Large intestine (tissue), 3 donors: ENCODE measurements at regions not wholly inside any gene's neighbourhood (a gene's known extent, or its start where the extent isn't known, plus 50 kb on each side); places are given as distances from the start of the nearest gene placed in this dataset.
"Not testable (repeated sequence)": the region's sequence is repeated elsewhere in the genome, so short reads cannot be mapped to it uniquely, and the experiment has no call there.

Source experiments
- DNase-seq, 2 donors: peaks; one replicate each; pipeline versions ENCODE4 v3.0.0 to v3.0.0-alpha.2; 2013
- H3K27ac ChIP-seq: one replicate; pipeline ENCODE4 v1.5.1; 2013; ENCODE audit warnings: low read length
- H3K27me3 ChIP-seq: 2 replicates; pipeline ENCODE4 v1.6.1; 2013; ENCODE audit warnings: low read length; ENCODE audit not compliant: control insufficient read depth, insufficient read depth
- H3K36me3 ChIP-seq: 2 replicates; pipeline ENCODE4 v1.6.1; 2013; ENCODE audit warnings: low read length; ENCODE audit not compliant: control insufficient read depth, insufficient read depth
- H3K4me1 ChIP-seq: one replicate; pipeline ENCODE4 v1.6.1; 2013; ENCODE audit warnings: low read length; ENCODE audit not compliant: control insufficient read depth, insufficient read depth
- H3K4me3 ChIP-seq: one replicate; pipeline ENCODE4 v1.5.1; 2013; ENCODE audit warnings: low read length
- H3K9me3 ChIP-seq: one replicate; pipeline ENCODE4 v1.6.1; 2013; ENCODE audit warnings: mild to moderate bottlenecking, low read depth, low read length, moderate library complexity; ENCODE audit not compliant: control insufficient read depth
- WGBS: methylation state at CpG from one replicate; pipeline ENCODE4 v1.1.5; 2013; ENCODE audit warnings: low lambda C conversion rate; ENCODE audit not compliant: insufficient coverage; 5-methylcytosine and 5-hydroxymethylcytosine counted together

- H3K4me3 ChIP-seq, H3K27ac ChIP-seq, H3K4me1 ChIP-seq, H3K36me3 ChIP-seq, H3K9me3 ChIP-seq, DNase-seq: not testable (repeated sequence)
- peaks cover 33% of the 10 kb centered on the region for H3K27me3 ChIP-seq
- no CpG with 5 or more reads among the region's 4 CpGs for WGBS
Observed at GRCh38 chr15:70373439-70373838, 275.7 kb upstream of the TLE3 start.

- not testable (repeated sequence) for H3K9me3 ChIP-seq, DNase-seq, H3K27ac ChIP-seq, H3K4me1 ChIP-seq, H3K27me3 ChIP-seq, H3K4me3 ChIP-seq, H3K36me3 ChIP-seq
- WGBS = no CpG with 5 or more reads among the region's 14 CpGs
Observed at GRCh38 chr15:70367913-70368705, 270.4 kb upstream of the TLE3 start.

- WGBS = no CpG with 5 or more reads among the region's 4 CpGs
- H3K27ac ChIP-seq, H3K36me3 ChIP-seq, H3K27me3 ChIP-seq, H3K9me3 ChIP-seq, DNase-seq, H3K4me3 ChIP-seq, H3K4me1 ChIP-seq: not testable (repeated sequence)
Observed at GRCh38 chr15:70364023-70364422, 266.3 kb upstream of the TLE3 start.

GRCh38 chr15:70362886-70363285 lies 265.2 kb upstream of the TLE3 start:
- Histone ChIP-seq H3K4me1 (no peaks in the 10 kb centered on the region), H3K4me3 (no peak overlapping the region), H3K27me3 (peaks cover 1% of the 10 kb centered on the region), H3K9me3 (no peaks in the 10 kb centered on the region), H3K36me3 (no peaks in the 10 kb centered on the region), H3K27ac (no peak overlapping the region)
- DNase-seq = peak in 1 of 2 donors; percentile 27
- no CpG with 5 or more reads among the region's 6 CpGs for WGBS

- no peak overlapping the region for H3K4me3 ChIP-seq
- no CpG with 5 or more reads among the region's 3 CpGs for WGBS
- H3K27me3 ChIP-seq = no peaks in the 10 kb centered on the region
- no peaks in the 10 kb centered on the region for H3K36me3 ChIP-seq
- no peak for DNase-seq
- no peaks in the 10 kb centered on the region for H3K9me3 ChIP-seq
- no peaks in the 10 kb centered on the region for H3K4me1 ChIP-seq
- H3K27ac ChIP-seq = no peak overlapping the region
Observed at GRCh38 chr15:70362350-70362749, 264.6 kb upstream of the TLE3 start.

GRCh38 chr15:70361891-70362290 lies 264.2 kb upstream of the TLE3 start:
- Histone ChIP-seq H3K27ac (no peak overlapping the region), H3K9me3 (no peaks in the 10 kb centered on the region), H3K4me3 (no peak overlapping the region), H3K4me1 (no peaks in the 10 kb centered on the region), H3K27me3 (no peaks in the 10 kb centered on the region), H3K36me3 (no peaks in the 10 kb centered on the region)
- DNase-seq = no peak
- 100% methylated on average over 1 of the region's 11 CpGs for WGBS

- Histone ChIP-seq H3K4me3 (no peak overlapping the region), H3K27me3 (no peaks in the 10 kb centered on the region), H3K36me3 (no peaks in the 10 kb centered on the region), H3K27ac (no peak overlapping the region), H3K4me1 (no peaks in the 10 kb centered on the region), H3K9me3 (no peaks in the 10 kb centered on the region)
- WGBS = no CpG with 5 or more reads among the region's 2 CpGs
- DNase-seq = no peak
Observed at GRCh38 chr15:70361106-70361505, 263.4 kb upstream of the TLE3 start.

- Histone ChIP-seq H3K9me3 (no peaks in the 10 kb centered on the region), H3K27ac (no peak overlapping the region), H3K27me3 (peaks cover 2% of the 10 kb centered on the region), H3K36me3 (no peaks in the 10 kb centered on the region), H3K4me1 (no peaks in the 10 kb centered on the region), H3K4me3 (no peak overlapping the region)
- DNase-seq = no peak
- no CpG with 5 or more reads among the region's 14 CpGs for WGBS
Observed at GRCh38 chr15:70358871-70359647, 261.3 kb upstream of the TLE3 start.

- DNase-seq = no peak
- no peak overlapping the region for H3K27ac ChIP-seq
- H3K9me3 ChIP-seq = no peaks in the 10 kb centered on the region
- H3K27me3 ChIP-seq = peaks cover 5% of the 10 kb centered on the region
- H3K4me3 ChIP-seq = no peak overlapping the region
- no peaks in the 10 kb centered on the region for H3K4me1 ChIP-seq
- no CpG with 5 or more reads among the region's 11 CpGs for WGBS
- no peaks in the 10 kb centered on the region for H3K36me3 ChIP-seq
Observed at GRCh38 chr15:70358011-70358819, 260.5 kb upstream of the TLE3 start.

- no peak overlapping the region for H3K27ac ChIP-seq
- H3K4me1 ChIP-seq = no peaks in the 10 kb centered on the region
- WGBS = no CpG with 5 or more reads among the region's 8 CpGs
- H3K4me3 ChIP-seq = no peak overlapping the region
- peaks cover 5% of the 10 kb centered on the region for H3K27me3 ChIP-seq
- no peak for DNase-seq
- no peaks in the 10 kb centered on the region for H3K36me3 ChIP-seq
- H3K9me3 ChIP-seq = no peaks in the 10 kb centered on the region
Observed at GRCh38 chr15:70357453-70357852, 259.7 kb upstream of the TLE3 start.
